MV-4-11 (cell line): ENCODE measurements at regions not wholly inside any gene's neighbourhood (a gene's known extent, or its start where the extent isn't known, plus 50 kb on each side); places are given as distances from the start of the nearest gene placed in this dataset.
A peak's percentile ranks its signal among the peaks of the same experiment; 100 is the strongest.

Experiments used
- DNase-seq: peaks from one replicate; lab custom pipeline; 2025; lab: John Stamatoyannopoulos, UW

GRCh38 chr21:25025596-25025995 lies 581.7 kb downstream of the MRPL39 start:
- DNase-seq: peak; percentile 67

GRCh38 chr21:25024639-25025038 lies 582.6 kb downstream of the MRPL39 start:
- no peak for DNase-seq

- peak; percentile 95 for DNase-seq
Measured at GRCh38 chr21:25005388-25005787, 601.9 kb downstream of the MRPL39 start.

- no peak for DNase-seq
Measured at GRCh38 chr21:25002676-25003075, 604.6 kb downstream of the MRPL39 start.

GRCh38 chr21:24995216-24995615 lies 612.1 kb downstream of the MRPL39 start:
- DNase-seq: no peak

GRCh38 chr21:24994717-24995116 lies 612.6 kb downstream of the MRPL39 start:
- no peak for DNase-seq

GRCh38 chr21:24989516-24989915 lies 617.8 kb downstream of the MRPL39 start:
- DNase-seq: no peak

- DNase-seq: no peak
Measured at GRCh38 chr21:24988941-24989340, 618.3 kb downstream of the MRPL39 start.

GRCh38 chr21:24976238-24976637 lies 631.0 kb downstream of the MRPL39 start:
- no peak for DNase-seq

- DNase-seq: no peak
Measured at GRCh38 chr21:24969068-24969467, 638.2 kb downstream of the MRPL39 start.

GRCh38 chr21:24955275-24955961 lies 651.9 kb downstream of the MRPL39 start:
- DNase-seq: peak; percentile 16

- DNase-seq: no peak
Measured at GRCh38 chr21:24948186-24948585, 659.1 kb downstream of the MRPL39 start.

GRCh38 chr21:24945910-24946309 lies 661.4 kb downstream of the MRPL39 start:
- DNase-seq: no peak

- DNase-seq: no peak
Measured at GRCh38 chr21:24941316-24942185, 665.7 kb downstream of the MRPL39 start.

GRCh38 chr21:24939291-24939690 lies 668.0 kb downstream of the MRPL39 start:
- no peak for DNase-seq

- DNase-seq: no peak
Measured at GRCh38 chr21:24938573-24938972, 668.7 kb downstream of the MRPL39 start.

- DNase-seq: no peak
Measured at GRCh38 chr21:24935991-24936390, 671.3 kb downstream of the MRPL39 start.

GRCh38 chr21:24910591-24910990 lies 696.7 kb downstream of the MRPL39 start:
- no peak for DNase-seq

GRCh38 chr21:24903994-24904635 lies 703.2 kb downstream of the MRPL39 start:
- no peak for DNase-seq

- DNase-seq: peak; percentile 2
Measured at GRCh38 chr21:24899138-24899537, 708.1 kb downstream of the MRPL39 start.

- no peak for DNase-seq
Measured at GRCh38 chr21:24897883-24898282, 709.4 kb downstream of the MRPL39 start.

GRCh38 chr21:24896735-24897124 lies 710.6 kb downstream of the MRPL39 start:
- DNase-seq: no peak
